ENCODE measurements at regions not wholly inside any gene's neighbourhood (a gene's known extent, or its start where the extent isn't known, plus 50 kb on each side); places are given as distances from the start of the nearest gene placed in this dataset.

DNA sequence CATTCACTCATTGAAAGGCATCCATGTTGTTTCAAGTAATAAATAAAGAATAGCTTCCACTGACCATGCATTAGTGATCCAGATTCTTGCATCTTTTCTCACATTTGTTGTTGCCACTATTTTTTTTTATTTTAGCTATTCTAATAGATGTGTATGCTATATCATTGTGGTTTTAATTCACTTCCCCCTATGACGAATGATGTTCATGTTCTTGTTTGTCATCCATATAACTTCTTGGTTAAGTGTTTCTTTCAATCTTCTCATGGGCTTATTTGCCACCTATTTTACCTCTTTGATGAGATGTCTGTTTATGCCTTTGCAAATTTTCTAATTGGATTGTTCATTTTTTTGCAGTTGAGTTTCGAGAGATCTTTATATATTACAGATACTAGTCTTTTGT, 681.2 kb downstream of the HDGFL1 start:
- Mint-ChIP-seq H3K36me3 (ENCODE audit: low read depth, unreplicated experiment) (no peaks in the 10 kb centered on the region), H3K27ac (ENCODE audit: unreplicated experiment) (no peak overlapping the region), H3K4me1 (ENCODE audit: unreplicated experiment) (no peaks in the 10 kb centered on the region), H3K4me3 (ENCODE audit: unreplicated experiment) (no peak overlapping the region), H3K27me3 (ENCODE audit: unreplicated experiment) (no peaks in the 10 kb centered on the region), H3K9me3 (ENCODE audit: unreplicated experiment) (no peaks in the 10 kb centered on the region)
- no peak for DNase-seq (ENCODE audit: low spot score)
- TF ChIP-seq, protein P1, sequence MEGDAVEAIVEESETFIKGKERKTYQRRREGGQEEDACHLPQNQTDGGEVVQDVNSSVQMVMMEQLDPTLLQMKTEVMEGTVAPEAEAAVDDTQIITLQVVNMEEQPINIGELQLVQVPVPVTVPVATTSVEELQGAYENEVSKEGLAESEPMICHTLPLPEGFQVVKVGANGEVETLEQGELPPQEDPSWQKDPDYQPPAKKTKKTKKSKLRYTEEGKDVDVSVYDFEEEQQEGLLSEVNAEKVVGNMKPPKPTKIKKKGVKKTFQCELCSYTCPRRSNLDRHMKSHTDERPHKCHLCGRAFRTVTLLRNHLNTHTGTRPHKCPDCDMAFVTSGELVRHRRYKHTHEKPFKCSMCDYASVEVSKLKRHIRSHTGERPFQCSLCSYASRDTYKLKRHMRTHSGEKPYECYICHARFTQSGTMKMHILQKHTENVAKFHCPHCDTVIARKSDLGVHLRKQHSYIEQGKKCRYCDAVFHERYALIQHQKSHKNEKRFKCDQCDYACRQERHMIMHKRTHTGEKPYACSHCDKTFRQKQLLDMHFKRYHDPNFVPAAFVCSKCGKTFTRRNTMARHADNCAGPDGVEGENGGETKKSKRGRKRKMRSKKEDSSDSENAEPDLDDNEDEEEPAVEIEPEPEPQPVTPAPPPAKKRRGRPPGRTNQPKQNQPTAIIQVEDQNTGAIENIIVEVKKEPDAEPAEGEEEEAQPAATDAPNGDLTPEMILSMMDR (IDR thresholded peaks at IDR 0.05; ENCODE audit: unreplicated experiment): no peak

- Mint-ChIP-seq H3K27me3 (ENCODE audit: unreplicated experiment) (no peaks in the 10 kb centered on the region), H3K4me1 (ENCODE audit: unreplicated experiment) (no peaks in the 10 kb centered on the region), H3K27ac (ENCODE audit: unreplicated experiment) (no peak overlapping the region), H3K9me3 (ENCODE audit: unreplicated experiment) (peaks cover 6% of the 10 kb centered on the region), H3K4me3 (ENCODE audit: unreplicated experiment) (no peak overlapping the region), H3K36me3 (ENCODE audit: low read depth, unreplicated experiment) (peaks cover 5% of the 10 kb centered on the region)
- DNase-seq (ENCODE audit: low spot score): no peak
- TF ChIP-seq, protein P1 (IDR thresholded peaks at IDR 0.05; ENCODE audit: unreplicated experiment): no peak
These were observed 693.5 kb downstream of the HDGFL1 start for GRCh38 chr6:23262864-23263263.

DNA sequence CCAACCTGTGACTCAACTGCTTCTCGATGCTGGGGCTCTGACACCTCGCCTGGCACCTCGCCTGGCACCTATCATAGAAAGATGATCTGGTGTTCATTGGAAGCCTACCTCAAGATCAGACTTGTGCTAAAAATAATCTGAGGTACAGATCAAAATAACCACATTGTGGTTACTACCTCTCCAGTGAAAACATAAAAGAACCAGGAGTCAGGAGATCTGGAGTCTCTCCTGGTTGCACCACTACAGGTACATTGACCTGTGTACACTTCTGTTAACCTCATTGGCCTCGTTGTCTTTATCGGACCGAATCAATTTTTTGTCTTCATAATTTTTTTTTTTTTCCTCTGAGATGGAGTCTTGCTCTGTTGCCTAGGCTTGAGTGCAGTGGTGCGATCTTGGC, 695.9 kb downstream of the HDGFL1 start:
- Mint-ChIP-seq H3K9me3 (ENCODE audit: unreplicated experiment) (peaks cover 4% of the 10 kb centered on the region), H3K4me1 (ENCODE audit: unreplicated experiment) (no peaks in the 10 kb centered on the region), H3K27ac (ENCODE audit: unreplicated experiment) (no peak overlapping the region), H3K36me3 (ENCODE audit: low read depth, unreplicated experiment) (peaks cover 3% of the 10 kb centered on the region), H3K27me3 (ENCODE audit: unreplicated experiment) (no peaks in the 10 kb centered on the region), H3K4me3 (ENCODE audit: unreplicated experiment) (no peak overlapping the region)
- no peak for DNase-seq (ENCODE audit: low spot score)
- TF ChIP-seq, protein P1 (IDR thresholded peaks at IDR 0.05; ENCODE audit: unreplicated experiment): no peak

GRCh38 chr6:23266536-23266935, 697.2 kb downstream of the HDGFL1 start:
- Mint-ChIP-seq H3K4me1 (ENCODE audit: unreplicated experiment) (no peaks in the 10 kb centered on the region), H3K27me3 (ENCODE audit: unreplicated experiment) (no peaks in the 10 kb centered on the region), H3K27ac (ENCODE audit: unreplicated experiment) (no peak overlapping the region), H3K4me3 (ENCODE audit: unreplicated experiment) (no peak overlapping the region), H3K36me3 (ENCODE audit: low read depth, unreplicated experiment) (no peaks in the 10 kb centered on the region), H3K9me3 (ENCODE audit: unreplicated experiment) (no peaks in the 10 kb centered on the region)
- TF ChIP-seq, protein P1 (IDR thresholded peaks at IDR 0.05; ENCODE audit: unreplicated experiment): no peak
- DNase-seq (ENCODE audit: low spot score): no peak

DNA sequence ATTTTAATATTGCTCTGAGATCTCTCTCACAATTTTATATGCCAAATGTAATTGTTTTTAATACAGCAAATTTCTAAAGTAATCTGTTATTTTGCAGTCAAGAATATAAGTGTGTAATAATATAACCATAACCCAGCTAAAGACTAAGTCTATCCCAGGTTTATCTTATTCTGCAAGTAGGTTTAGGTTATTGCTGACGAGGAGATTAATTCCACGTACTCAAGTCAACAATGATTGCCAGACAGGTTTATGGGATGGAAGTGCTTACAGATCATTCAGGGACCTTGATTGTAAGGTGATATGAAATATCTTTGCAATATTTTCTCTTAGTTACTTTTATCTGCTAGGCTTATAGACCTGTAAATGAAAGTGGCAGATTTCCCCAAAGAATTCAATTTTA, 698.3 kb downstream of the HDGFL1 start:
- H3K27me3 Mint-ChIP-seq (ENCODE audit: unreplicated experiment): no peaks in the 10 kb centered on the region
- H3K27ac Mint-ChIP-seq (ENCODE audit: unreplicated experiment): no peak overlapping the region
- H3K4me1 Mint-ChIP-seq (ENCODE audit: unreplicated experiment): no peaks in the 10 kb centered on the region
- no peak overlapping the region for H3K4me3 Mint-ChIP-seq (ENCODE audit: unreplicated experiment)
- no peak for DNase-seq (ENCODE audit: low spot score)
- no peaks in the 10 kb centered on the region for H3K36me3 Mint-ChIP-seq (ENCODE audit: low read depth, unreplicated experiment)
- no peaks in the 10 kb centered on the region for H3K9me3 Mint-ChIP-seq (ENCODE audit: unreplicated experiment)
- TF ChIP-seq, protein P1 (IDR thresholded peaks at IDR 0.05; ENCODE audit: unreplicated experiment): no peak
